ENCODE measurements at regions not wholly inside any gene's neighbourhood (a gene's known extent, or its start where the extent isn't known, plus 50 kb on each side); places are given as distances from the start of the nearest gene placed in this dataset.
"Not testable (repeated sequence)": the region's sequence is repeated elsewhere in the genome, so short reads cannot be mapped to it uniquely, and the experiment has no call there.

DNA sequence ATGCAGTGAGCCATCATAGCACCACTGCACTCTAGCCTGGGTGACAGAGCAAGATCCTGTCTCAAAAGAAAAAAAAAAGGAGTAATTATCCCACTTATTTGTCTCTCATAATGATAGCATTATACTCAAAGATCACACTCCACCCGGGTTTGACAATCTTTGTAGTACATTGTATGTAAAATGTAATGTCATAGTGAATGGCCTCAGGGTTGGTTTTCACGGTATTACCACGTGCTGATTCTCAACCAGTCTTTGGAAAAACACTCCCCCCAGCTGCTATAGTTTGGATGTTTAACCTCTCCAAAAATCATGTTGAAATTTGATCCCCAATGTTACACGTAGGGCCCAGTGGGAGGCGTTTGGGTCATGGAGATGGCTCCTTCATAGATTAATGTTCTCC lies 402.4 kb upstream of the GRAMD2B start:
- intact Hi-C loops (cut with DNase I) = no loop called here
- no peak for DNase-seq
- ATAC-seq (ENCODE audit: poor library complexity) = no peak

DNA sequence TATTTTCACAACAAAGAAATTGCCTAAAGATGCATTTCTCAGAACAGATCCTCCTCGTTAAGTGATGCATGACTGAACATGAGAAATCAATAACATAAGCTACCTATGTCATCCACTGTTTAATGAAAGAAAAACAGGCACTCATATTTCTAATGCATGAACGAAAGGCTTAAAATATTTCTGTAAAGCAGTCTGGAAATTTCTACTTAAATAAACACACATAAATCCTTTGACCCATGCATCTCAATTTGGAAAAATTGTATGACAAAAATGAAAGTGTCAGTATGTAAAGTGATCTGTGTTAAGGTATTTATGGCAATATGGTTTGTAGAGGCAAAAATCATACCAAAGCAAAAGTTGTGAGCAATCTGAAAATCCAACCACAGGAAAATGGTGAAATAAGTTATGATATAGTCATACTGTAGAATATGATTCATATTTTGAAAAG lies 399.2 kb upstream of the GRAMD2B start:
- intact Hi-C loops (cut with DNase I) = no loop called here
- ATAC-seq (ENCODE audit: poor library complexity) (no peak), DNase-seq (no peak)

DNA sequence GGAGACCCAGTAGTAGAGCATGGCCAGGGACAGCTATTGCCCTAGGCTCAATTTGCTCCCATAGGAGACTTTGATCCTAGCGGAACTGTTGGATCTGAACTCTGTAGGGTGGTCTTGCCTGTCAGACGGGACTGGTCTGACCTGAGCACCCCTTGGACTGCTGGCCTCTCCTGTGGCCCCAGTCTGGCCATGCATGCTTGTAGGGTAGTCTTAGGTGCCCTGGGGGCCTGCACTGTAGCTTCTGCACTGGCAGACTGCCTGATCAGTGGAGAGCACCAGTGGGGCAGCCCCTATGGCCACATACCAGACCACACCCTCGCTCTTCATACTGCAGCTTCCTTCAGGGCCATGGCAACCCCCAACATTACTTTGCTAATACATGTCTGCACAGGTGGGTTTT lies 396.1 kb upstream of the GRAMD2B start:
- DNase-seq (no peak), ATAC-seq (ENCODE audit: poor library complexity) (no peak)
- intact Hi-C loops (cut with DNase I) = no loop called here

DNA sequence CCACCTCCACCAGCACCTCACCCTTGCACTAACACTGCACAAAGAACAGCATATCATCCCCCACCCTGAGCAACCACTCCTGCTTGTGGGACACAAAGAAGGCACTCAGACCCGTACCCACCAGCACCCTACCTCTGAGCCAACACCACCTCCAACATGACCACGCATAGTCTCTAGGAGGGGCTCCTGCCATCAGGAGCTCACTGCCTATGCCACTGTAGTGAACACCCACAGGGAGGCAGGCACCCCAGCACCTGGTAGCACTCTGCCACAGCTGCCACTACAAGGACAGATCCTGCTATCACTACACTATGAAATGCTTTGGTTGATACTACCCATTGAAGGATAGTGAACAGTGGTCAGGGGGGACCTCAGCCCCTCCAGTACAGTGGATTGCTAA lies 395.6 kb upstream of the GRAMD2B start:
- intact Hi-C loops (cut with DNase I) = no loop called here
- ATAC-seq (ENCODE audit: poor library complexity) = no peak

DNA sequence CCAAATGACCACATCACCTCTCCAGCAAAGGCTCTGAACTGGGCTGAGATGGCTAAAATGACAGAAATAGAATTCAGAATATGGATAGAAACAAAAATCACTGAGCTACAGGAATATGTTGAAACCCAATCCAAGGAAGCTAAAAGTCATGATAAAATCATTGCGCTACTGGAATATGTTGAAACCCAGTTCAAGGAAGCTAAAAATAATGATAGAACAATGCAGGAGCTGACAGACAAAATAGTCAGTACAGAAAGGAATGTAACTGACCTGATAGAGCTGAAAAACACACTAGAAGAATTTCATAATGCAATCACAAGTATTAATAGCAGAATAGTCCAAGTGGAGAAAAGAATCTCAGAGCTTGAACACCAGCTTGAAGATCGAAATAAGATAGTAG lies 394.9 kb upstream of the GRAMD2B start:
- intact Hi-C loops (cut with DNase I) = no loop called here
- ATAC-seq (ENCODE audit: poor library complexity) = no peak
- no peak for DNase-seq

More for the DNA sequence above, 395.6 kb upstream of the GRAMD2B start:
- DNase-seq = no peak

DNA sequence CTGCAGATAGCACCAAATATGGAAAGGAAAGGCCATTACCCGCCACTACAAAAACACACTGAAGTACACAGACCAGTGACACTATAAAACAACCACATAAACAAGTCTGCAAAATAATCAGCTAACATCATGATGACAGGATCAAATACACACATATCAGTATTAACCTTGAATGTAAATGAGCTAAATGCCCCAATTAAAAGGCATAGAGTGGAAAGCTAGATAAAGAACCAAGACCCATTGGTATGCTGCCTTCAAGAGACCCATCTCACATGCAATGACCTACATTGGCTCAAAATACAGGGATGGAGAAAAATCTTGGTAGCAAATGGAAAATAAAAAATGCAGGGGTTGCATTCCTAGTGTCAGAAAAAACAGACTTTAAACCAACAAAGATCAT lies 393.9 kb upstream of the GRAMD2B start:
- intact Hi-C loops (cut with DNase I); DNase-seq: not testable (repeated sequence)

DNA sequence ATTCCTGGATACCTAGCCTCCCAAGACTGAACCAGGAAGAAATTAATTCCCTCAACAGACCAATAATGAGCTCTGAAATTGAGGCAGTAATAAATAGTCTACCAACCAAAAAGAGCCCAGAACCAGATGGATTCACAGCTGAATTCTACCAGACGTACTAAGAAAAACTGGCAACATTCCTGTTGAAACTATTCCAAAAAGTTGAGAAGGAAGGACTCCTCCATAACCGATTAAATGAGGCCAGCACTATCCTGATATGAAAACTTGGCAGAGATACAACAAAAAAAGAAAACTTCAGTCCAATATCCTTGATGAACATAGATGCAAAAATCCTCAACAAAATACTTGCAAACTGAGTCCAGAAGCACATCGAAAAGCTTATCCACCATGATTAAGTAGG lies 392.5 kb upstream of the GRAMD2B start:
- ATAC-seq (ENCODE audit: poor library complexity) (peak; percentile 47), DNase-seq (no peak)
- intact Hi-C loops (cut with DNase I) = no loop called here

More for the DNA sequence above, 393.9 kb upstream of the GRAMD2B start:
- not testable (repeated sequence) for ATAC-seq (ENCODE audit: poor library complexity)

DNA sequence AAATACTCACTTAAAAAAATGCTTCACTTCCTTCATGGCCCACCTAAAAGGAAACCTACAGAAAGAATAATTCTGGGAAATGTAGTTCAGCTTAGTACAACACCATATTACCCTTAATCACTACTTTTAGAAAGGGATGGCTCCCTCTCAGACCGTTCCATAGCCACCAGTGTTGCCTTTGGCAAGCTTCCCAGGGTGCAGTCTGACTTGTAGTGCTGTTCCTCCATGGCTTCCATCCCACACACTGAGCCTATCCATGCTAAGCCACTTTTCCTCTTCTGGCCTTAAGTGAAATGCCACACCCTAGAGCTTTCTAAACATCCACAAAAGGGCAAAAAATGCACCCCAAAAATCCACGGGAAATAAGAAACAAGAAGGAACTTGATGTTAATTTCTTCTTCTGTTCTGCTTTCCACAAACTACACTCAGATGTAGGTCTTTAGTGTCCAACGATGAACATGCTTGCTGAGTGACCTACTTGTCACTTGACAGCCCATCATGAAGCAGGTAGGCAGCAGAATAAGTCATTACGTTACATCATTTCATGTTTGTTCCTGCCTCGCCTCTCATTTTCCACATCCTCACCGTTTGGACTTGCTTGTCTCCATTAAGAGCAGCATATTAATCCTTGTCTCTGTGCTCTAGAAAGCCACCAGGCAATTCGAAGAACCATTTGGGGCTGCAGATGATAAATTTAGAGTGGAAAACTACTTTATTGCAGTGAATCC lies 391.1 kb upstream of the GRAMD2B start:
- peak; percentile 91 for ATAC-seq (ENCODE audit: poor library complexity)
- intact Hi-C loops (cut with DNase I) = no loop called here
- DNase-seq = peak; percentile 73

DNA sequence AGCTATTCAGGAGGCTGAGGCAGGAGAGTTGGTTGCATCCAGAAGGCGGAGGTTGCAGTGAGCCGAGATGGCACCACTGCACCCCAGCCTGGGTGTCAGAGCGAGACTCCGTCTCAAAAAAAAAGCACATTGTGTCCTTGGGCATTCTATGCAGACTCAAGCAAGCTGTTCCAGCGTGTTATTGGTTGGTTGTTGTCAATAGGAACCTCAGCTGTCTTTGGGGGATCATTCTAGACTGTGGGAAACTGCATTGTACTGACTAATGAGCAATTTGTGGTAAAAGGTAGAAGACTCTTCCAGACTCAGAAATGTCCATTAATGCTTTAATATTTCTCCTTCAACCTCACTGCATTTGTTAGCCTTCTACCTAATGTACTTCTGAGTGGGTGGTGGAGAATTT lies 379.5 kb upstream of the GRAMD2B start:
- intact Hi-C loops (cut with DNase I) = no loop called here
- DNase-seq = no peak
- ATAC-seq (ENCODE audit: poor library complexity) = peak; percentile 73

DNA sequence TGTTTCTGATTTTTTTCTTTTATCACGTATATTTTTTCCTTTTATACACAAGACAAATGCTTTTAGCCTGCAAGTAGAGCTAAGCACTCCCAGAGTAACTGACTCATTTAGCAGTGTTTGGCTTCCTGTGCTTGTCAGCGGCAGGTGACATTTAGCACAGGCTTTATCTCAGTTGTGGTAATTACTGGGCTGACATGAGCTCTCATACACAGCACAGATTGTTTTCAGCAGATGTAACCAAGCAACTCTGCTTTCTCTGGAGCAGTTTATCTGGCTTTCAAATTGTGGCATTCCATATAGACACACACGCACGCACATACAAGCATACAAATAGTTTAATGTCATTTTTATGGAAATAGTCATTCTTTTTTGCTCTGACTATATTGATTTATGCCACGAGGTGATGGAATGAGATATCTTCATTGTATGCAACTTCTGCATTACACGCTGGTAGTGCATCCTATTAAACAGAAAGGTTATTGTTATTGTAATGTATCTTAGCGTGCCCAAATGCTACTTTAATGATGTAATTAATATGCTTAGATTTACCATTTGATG lies 379.0 kb upstream of the GRAMD2B start:
- ATAC-seq (ENCODE audit: poor library complexity) (peak; percentile 95), DNase-seq (no peak)
- intact Hi-C loops (cut with DNase I) = no loop called here

DNA sequence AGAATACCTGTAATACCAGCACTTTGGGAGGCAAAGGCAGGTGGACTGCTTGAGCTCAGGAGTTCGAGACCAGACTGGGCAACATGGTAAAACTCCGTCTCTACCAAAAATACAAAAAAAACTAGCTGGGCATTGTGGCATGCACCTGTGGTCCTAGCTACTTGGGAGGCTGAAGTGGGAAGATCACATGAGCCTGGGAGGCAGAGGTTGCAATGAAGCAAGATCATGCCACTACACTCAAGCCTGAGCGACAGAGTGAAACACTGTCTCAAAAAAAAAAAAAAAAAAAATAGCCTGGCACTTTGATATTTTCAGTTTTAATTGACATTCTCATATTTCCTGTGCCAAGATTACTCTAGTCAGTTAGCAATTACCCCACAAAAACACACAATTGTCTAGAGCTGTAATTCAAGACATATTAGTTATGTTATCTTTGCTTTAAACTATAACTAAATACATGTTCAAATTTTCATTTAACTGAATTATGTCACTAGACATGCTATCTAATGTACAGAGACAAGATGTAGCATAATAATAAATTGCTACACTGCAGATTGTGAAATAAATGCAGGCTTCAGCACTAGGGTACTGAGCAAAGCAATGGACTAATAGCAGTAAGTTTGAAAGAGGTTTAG lies 378.2 kb upstream of the GRAMD2B start:
- intact Hi-C loops (cut with DNase I) = no loop called here

DNA sequence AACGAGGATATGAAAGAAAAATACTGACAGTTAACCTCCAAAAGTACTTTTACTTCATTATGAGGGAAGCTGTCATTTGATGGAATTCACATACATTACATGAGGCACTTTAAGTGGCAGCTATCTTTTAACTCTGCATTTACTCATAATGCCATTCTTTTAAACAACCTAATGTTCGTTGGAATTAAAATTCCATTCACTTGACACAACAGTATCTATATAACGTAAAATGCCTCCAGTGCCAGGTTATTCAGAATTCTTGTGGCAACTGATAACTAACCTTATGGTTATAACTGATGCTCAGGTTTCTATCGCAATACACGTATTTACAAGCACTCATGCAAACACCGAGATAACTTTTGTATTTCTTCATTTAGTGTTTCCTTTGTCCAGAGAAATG lies 376.9 kb upstream of the GRAMD2B start:
- ATAC-seq (ENCODE audit: poor library complexity) = no peak
- no peak for DNase-seq
- intact Hi-C loops (cut with DNase I) = no loop called here

More for the DNA sequence above, 378.2 kb upstream of the GRAMD2B start:
- DNase-seq (no peak), ATAC-seq (ENCODE audit: poor library complexity) (peak; percentile 51)

DNA sequence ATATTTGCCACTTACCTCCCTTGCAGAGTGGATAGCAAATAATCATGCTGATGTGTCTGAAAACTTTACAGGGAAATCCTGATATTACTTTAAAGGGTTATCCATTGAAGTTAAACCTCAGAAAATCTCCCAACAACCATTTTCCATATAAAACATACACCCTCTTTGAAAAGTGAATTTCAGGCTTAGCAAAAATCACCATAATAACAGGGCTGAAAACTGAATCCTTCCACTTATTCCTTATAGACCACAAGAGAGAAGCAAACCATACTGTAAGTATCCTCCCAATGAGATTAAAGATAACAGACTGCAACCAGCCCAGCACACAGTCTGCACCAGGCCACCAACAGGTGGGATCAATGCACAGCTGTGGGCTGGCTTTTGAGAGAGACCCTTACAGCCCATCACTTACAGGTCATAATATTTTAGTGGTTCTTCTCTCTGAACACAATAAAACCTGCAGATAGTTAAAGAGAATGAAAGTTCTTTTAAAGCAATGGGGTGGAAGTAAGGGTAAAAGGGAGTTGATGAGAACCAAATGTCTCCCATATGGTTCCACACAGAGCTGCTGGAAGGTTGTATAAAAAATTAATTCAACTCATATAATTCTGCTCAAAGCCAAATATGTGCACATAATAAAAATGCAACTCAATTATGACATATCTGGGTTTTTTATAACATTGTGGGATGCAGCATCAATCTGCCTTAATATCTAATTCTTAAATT lies 376.2 kb upstream of the GRAMD2B start:
- ATAC-seq (ENCODE audit: poor library complexity) = no peak

DNA sequence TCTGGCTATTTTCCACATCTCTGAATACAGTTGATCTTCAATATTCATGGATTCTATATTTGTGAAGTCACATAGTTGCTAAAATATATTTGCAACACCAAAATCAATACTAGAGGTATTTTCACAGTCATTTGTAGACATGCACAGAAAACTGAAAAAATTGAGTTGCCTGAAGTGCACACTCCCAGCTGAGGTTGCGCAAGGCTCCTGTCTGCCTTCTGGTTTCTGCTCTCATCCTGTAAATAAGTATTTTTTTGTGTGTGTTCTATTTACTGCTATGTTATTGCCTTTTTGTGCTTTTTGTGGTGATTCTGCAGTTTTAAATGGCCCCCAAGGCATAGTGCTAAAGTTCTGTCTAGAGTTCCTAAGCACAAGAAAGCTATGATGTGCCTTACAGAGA lies 371.1 kb upstream of the GRAMD2B start:
- DNase-seq (no peak), ATAC-seq (ENCODE audit: poor library complexity) (no peak)
- intact Hi-C loops (cut with DNase I) = no loop called here

More for the DNA sequence above, 376.2 kb upstream of the GRAMD2B start:
- no peak for DNase-seq
- intact Hi-C loops (cut with DNase I) = no loop called here

DNA sequence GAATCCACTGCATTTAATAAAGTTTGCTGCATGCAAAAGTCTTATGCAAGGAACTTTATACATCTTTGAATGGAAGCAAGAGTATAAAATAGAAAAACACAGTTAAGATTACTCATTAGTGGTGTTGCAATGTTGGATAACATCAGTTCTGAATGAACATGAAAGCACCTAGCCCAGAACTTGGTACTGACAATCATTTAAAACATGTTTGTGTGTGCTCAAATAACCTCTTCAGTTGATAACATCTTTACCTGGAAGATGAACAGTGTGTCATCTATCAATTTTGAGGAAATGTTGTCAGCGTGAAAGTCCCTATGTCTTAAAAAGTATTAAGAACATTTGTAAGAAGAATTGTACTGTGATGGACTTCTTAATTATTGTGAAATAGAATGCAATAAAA lies 370.4 kb upstream of the GRAMD2B start:
- intact Hi-C loops (cut with DNase I) = no loop called here
- DNase-seq (no peak), ATAC-seq (ENCODE audit: poor library complexity) (no peak)

DNA sequence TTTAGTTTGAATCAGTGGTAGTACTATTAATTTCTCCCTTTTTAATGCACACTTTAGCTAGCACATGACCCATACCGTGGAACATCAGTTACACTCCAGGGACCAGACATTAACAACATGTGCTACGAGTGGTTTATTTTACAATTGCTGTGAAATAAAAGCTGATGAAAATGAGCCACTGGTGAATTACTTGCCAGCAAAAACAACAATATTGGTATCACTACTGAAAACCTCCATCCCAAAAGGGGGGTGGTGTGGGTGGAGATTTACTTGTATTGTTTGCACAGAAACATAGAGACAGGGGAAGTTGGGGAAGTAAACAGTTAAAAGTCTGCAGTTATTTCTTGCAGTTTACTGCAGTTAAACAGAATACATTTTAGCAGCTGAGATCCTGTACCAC lies 369.6 kb upstream of the GRAMD2B start:
- DNase-seq = no peak
- no peak for ATAC-seq (ENCODE audit: poor library complexity)
- intact Hi-C loops (cut with DNase I) = no loop called here

DNA sequence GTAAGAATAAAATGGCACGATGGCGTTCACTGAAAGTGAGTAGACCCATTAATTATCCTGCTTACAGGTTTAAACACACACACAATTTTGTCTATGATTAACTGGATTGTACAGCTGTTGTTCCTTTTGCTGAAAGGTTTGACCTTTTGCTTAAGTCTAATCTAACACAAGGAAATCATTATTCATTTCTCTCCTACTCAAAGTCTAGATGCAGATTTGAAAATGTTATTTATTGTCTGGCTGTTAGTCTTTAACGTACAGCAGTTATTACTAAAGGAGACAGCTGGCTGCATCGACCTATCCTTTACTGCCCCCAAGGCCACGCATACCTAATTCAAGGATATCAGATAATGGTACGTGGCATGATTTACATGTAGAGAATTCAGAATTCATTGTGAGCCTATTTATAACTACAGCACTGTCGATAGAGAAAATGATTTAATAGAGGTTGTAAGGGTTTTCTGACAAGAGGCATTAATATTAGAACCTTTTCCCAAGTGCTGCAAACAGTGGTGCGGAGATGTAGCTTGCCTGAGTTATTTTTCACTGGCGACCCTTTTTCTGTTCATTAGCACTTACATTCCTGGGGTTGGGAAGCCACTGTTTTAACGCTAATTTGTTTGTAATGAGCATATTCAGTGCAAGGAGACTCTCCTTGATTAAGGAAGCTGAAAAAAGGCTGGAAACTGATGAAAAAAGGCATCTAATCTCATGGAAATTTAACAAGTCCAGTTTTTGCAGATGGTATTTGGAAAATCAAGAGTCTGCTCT lies 368.4 kb upstream of the GRAMD2B start:
- DNase-seq = no peak
- peak; percentile 80 for ATAC-seq (ENCODE audit: poor library complexity)
- intact Hi-C loops (cut with DNase I) = no loop called here

DNA sequence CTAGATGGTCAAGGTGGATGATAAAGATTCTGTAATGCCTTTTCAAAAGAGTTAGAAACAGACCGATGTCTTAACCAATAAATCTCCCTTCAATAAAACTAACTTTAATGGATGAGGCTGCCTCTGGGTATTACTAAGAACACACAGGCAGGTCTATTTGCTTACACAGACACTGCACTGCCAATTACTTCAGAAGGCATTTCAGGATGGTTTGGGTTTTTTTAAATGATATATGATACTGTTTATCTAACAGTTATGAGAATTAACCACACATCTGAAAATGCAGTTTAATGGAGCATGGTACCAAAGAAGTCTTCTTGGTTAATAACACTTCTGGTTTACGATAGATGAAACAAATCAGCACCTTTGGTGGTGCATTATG lies 367.9 kb upstream of the GRAMD2B start:
- intact Hi-C loops (cut with DNase I) = no loop called here
- ATAC-seq (ENCODE audit: poor library complexity) (no peak), DNase-seq (no peak)

DNA sequence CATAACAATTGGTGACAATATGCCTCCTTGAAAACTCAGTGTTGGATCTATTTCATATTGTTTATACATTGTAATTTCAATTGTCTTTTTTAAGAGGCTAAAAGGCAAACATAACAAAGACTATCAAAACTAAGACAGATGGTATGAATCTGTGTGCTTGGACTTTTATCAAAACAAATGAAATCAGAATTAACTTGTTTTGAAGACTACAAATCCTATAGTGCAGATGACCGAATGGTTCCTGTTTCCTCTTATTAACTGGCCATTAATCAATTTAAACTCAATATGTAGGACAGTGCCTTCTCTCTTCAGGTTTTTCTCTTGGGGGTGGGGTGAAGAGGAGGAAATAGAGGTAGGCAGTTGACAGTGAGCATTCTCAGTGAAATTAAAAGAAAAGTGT lies 366.9 kb upstream of the GRAMD2B start:
- ATAC-seq (ENCODE audit: poor library complexity) = no peak
- DNase-seq = no peak
- intact Hi-C loops (cut with DNase I) = no loop called here
